ENCODE measurements at regions not wholly inside any gene's neighbourhood (a gene's known extent, or its start where the extent isn't known, plus 50 kb on each side); places are given as distances from the start of the nearest gene placed in this dataset.

DNA sequence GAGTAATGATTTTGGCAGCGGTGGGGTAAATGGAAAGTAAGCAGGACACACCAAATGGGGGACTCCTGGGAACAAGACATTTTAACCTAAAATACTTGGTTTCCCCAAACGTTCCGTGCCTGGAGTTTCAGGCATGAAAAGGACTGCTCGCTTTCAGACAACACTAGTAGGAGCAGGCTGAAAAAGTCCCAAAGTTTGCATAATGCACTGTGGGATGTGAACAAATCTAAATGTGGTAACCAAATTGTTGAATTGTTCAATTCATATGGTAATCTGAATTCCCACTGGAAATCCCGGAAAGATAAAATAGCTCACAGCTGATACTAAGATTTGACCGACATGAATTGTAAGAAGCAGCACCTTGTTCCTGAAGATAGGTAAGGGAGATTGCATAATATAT is 467.2 kb upstream of the ARGLU1 start:
- TF ChIP-seq GLIS3 (CRISPR knock-in tag; IDR thresholded peaks at IDR 0.05) (no peak), OSR1 (CRISPR knock-in tag; IDR thresholded peaks at IDR 0.05) (no peak), TOX (CRISPR knock-in tag; IDR thresholded peaks at IDR 0.05; ENCODE audit: borderline replicate concordance) (no peak), PPARA (CRISPR knock-in tag; IDR thresholded peaks at IDR 0.05; ENCODE audit: borderline replicate concordance) (no peak), SNAI2 (CRISPR knock-in tag; IDR thresholded peaks at IDR 0.05) (no peak), ZFP3 (CRISPR knock-in tag; IDR thresholded peaks at IDR 0.05) (no peak), CSDC2 (CRISPR knock-in tag; IDR thresholded peaks at IDR 0.05) (no peak), ZNF8 (CRISPR knock-in tag; IDR thresholded peaks at IDR 0.05) (no peak)
- TF ChIP-seq, protein P1, sequence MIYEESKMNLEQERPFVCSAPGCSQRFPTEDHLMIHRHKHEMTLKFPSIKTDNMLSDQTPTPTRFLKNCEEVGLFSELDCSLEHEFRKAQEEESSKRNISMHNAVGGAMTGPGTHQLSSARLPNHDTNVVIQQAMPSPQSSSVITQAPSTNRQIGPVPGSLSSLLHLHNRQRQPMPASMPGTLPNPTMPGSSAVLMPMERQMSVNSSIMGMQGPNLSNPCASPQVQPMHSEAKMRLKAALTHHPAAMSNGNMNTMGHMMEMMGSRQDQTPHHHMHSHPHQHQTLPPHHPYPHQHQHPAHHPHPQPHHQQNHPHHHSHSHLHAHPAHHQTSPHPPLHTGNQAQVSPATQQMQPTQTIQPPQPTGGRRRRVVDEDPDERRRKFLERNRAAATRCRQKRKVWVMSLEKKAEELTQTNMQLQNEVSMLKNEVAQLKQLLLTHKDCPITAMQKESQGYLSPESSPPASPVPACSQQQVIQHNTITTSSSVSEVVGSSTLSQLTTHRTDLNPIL (CRISPR knock-in tag; IDR thresholded peaks at IDR 0.05; ENCODE audit: low read depth) = no peak
- TF ChIP-seq, protein P2, sequence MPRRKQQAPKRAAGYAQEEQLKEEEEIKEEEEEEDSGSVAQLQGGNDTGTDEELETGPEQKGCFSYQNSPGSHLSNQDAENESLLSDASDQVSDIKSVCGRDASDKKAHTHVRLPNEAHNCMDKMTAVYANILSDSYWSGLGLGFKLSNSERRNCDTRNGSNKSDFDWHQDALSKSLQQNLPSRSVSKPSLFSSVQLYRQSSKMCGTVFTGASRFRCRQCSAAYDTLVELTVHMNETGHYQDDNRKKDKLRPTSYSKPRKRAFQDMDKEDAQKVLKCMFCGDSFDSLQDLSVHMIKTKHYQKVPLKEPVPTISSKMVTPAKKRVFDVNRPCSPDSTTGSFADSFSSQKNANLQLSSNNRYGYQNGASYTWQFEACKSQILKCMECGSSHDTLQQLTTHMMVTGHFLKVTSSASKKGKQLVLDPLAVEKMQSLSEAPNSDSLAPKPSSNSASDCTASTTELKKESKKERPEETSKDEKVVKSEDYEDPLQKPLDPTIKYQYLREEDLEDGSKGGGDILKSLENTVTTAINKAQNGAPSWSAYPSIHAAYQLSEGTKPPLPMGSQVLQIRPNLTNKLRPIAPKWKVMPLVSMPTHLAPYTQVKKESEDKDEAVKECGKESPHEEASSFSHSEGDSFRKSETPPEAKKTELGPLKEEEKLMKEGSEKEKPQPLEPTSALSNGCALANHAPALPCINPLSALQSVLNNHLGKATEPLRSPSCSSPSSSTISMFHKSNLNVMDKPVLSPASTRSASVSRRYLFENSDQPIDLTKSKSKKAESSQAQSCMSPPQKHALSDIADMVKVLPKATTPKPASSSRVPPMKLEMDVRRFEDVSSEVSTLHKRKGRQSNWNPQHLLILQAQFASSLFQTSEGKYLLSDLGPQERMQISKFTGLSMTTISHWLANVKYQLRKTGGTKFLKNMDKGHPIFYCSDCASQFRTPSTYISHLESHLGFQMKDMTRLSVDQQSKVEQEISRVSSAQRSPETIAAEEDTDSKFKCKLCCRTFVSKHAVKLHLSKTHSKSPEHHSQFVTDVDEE (CRISPR knock-in tag; IDR thresholded peaks at IDR 0.05) = no peak
- ATAC-seq = no peak

DNA sequence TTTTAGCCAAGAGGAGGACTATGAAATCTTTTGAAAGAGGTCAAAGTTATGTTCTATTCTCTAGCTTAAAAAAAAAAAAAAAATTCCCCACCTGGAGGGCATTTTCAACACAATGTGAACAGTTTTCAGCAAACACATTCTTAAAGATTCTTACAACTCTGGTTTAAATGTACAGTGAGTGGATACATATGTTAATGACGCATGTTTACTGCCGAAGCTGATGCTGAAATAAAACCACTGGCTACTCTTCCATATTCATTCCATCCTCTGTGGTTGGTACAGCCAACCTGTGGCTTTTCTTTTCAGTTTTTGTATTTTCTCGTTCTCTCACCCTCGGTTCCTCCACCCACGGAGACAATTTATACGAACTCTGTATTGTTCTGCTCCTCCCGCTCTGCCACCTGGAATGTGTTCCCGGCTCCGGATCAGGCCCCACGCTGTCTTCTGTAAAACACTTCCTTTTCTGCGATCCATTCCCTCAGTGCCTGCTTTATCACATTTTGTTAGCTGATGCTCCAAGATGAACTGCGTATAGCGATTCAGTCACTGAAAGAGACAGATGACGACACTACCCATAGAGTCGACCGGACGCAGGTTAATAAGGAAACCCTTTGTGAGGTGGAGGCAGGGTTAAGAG is 466.4 kb upstream of the ARGLU1 start:
- no peak for TF ChIP-seq ZNF565 (CRISPR knock-in tag; conservative IDR thresholded peaks at IDR 0.05; ENCODE audit: low read depth)
- TF ChIP-seq ISL1 (CRISPR knock-in tag; IDR thresholded peaks at IDR 0.05) = no peak
- no peak for TF ChIP-seq GLIS3 (CRISPR knock-in tag; IDR thresholded peaks at IDR 0.05)
- no peak for TF ChIP-seq CSDC2 (CRISPR knock-in tag; IDR thresholded peaks at IDR 0.05)
- no peak for TF ChIP-seq RARB (CRISPR knock-in tag; IDR thresholded peaks at IDR 0.05)
- TF ChIP-seq, protein P1 (CRISPR knock-in tag; IDR thresholded peaks at IDR 0.05; ENCODE audit: low read depth) = no peak
- TF ChIP-seq SNAI2 (CRISPR knock-in tag; IDR thresholded peaks at IDR 0.05) = no peak
- TF ChIP-seq, protein P3, sequence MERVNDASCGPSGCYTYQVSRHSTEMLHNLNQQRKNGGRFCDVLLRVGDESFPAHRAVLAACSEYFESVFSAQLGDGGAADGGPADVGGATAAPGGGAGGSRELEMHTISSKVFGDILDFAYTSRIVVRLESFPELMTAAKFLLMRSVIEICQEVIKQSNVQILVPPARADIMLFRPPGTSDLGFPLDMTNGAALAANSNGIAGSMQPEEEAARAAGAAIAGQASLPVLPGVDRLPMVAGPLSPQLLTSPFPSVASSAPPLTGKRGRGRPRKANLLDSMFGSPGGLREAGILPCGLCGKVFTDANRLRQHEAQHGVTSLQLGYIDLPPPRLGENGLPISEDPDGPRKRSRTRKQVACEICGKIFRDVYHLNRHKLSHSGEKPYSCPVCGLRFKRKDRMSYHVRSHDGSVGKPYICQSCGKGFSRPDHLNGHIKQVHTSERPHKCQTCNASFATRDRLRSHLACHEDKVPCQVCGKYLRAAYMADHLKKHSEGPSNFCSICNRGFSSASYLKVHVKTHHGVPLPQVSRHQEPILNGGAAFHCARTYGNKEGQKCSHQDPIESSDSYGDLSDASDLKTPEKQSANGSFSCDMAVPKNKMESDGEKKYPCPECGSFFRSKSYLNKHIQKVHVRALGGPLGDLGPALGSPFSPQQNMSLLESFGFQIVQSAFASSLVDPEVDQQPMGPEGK (CRISPR knock-in tag; IDR thresholded peaks at IDR 0.05; ENCODE audit: borderline replicate concordance) = no peak
- TF ChIP-seq ESRRG (CRISPR knock-in tag; IDR thresholded peaks at IDR 0.05) = no peak
- no peak for TF ChIP-seq TOX (CRISPR knock-in tag; IDR thresholded peaks at IDR 0.05; ENCODE audit: borderline replicate concordance)
- no peak for TF ChIP-seq ZFP3 (CRISPR knock-in tag; IDR thresholded peaks at IDR 0.05)
- no peak for ATAC-seq

DNA sequence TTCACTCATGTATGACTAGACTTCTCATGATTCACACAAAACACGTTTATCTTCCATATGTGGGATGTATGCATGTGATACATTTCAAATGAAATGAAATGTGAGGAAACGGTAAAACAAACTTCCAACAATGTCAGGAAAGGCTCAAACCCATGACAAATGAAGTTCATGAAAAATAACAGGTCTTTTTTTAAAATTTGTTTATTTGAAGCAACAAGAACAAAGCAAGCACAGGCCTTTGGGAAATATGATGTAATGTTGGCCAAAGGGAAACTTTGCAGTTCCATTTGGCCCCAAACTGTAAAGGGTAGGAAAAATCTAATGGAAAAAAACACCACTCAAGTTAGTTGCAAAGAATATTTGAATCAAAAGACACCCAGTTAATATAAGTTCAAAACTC is 463.8 kb upstream of the ARGLU1 start:
- ATAC-seq = no peak

DNA sequence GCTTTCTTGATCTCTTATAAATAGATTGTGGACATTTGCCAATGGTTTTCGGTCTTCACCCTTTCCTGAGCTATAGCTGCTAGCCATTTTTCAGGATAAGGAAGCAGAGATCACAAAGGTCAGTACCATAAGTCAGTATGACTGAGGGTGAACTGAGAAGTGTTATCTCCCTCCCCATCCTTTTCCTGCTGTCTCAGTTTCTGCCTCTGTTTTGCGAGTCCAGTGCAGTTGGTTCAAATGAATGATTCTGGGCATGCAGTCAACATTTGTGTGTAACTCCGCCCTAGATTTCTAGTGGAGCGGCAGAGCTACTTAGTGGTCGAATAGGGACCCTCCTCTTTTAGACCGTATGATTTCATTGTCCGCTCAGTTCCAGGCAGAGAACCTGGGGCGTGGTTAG is 460.8 kb upstream of the ARGLU1 start:
- TF ChIP-seq ESRRG (CRISPR knock-in tag; IDR thresholded peaks at IDR 0.05) (no peak), ZFP3 (CRISPR knock-in tag; IDR thresholded peaks at IDR 0.05) (no peak), ZNF8 (CRISPR knock-in tag; IDR thresholded peaks at IDR 0.05) (no peak), OSR1 (CRISPR knock-in tag; IDR thresholded peaks at IDR 0.05) (no peak), CSDC2 (CRISPR knock-in tag; IDR thresholded peaks at IDR 0.05) (no peak), ARNTL (CRISPR knock-in tag; IDR thresholded peaks at IDR 0.05; ENCODE audit: borderline replicate concordance, low read depth) (no peak)
- no peak for ATAC-seq

More for the DNA sequence above, 463.8 kb upstream of the ARGLU1 start:
- TF ChIP-seq OSR1 (CRISPR knock-in tag; IDR thresholded peaks at IDR 0.05) = no peak
- TF ChIP-seq ZFP3 (CRISPR knock-in tag; IDR thresholded peaks at IDR 0.05) = no peak

DNA sequence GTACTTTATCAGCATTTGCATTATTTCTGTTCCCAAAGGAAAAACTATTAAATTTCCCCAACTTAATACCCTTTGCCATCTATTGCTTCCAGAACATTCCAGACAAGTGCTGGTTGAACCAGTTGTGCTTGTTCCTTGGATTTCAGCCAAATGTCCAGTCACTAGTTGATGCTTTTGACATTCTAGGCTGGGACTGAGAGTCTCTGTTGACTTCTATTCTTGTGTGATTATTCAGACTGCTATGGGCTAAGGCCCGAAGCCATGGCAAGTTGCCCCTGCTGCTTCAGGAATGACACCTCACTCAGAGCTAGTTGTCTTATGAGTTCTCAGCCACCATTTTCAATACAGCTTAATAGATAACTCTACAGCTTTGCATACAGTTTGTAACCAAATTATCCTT is 458.1 kb upstream of the ARGLU1 start:
- no peak for ATAC-seq
- TF ChIP-seq ZNF565 (CRISPR knock-in tag; conservative IDR thresholded peaks at IDR 0.05; ENCODE audit: low read depth) = no peak
- no peak for TF ChIP-seq ISL1 (CRISPR knock-in tag; IDR thresholded peaks at IDR 0.05)
- TF ChIP-seq ESRRG (CRISPR knock-in tag; IDR thresholded peaks at IDR 0.05) = no peak
- no peak for TF ChIP-seq CSDC2 (CRISPR knock-in tag; IDR thresholded peaks at IDR 0.05)
- TF ChIP-seq BACH2 (CRISPR knock-in tag; IDR thresholded peaks at IDR 0.05; ENCODE audit: borderline replicate concordance) = no peak
- no peak for TF ChIP-seq ARNTL (CRISPR knock-in tag; IDR thresholded peaks at IDR 0.05; ENCODE audit: borderline replicate concordance, low read depth)
- TF ChIP-seq PPARA (CRISPR knock-in tag; IDR thresholded peaks at IDR 0.05; ENCODE audit: borderline replicate concordance) = no peak
- TF ChIP-seq, protein P2 (CRISPR knock-in tag; IDR thresholded peaks at IDR 0.05) = no peak
- TF ChIP-seq SNAI2 (CRISPR knock-in tag; IDR thresholded peaks at IDR 0.05) = no peak
- TF ChIP-seq, protein P4, sequence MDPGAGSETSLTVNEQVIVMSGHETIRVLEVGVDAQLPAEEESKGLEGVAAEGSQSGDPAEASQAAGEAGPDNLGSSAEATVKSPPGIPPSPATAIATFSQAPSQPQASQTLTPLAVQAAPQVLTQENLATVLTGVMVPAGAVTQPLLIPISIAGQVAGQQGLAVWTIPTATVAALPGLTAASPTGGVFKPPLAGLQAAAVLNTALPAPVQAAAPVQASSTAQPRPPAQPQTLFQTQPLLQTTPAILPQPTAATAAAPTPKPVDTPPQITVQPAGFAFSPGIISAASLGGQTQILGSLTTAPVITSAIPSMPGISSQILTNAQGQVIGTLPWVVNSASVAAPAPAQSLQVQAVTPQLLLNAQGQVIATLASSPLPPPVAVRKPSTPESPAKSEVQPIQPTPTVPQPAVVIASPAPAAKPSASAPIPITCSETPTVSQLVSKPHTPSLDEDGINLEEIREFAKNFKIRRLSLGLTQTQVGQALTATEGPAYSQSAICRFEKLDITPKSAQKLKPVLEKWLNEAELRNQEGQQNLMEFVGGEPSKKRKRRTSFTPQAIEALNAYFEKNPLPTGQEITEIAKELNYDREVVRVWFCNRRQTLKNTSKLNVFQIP (CRISPR knock-in tag; IDR thresholded peaks at IDR 0.05; ENCODE audit: borderline replicate concordance, low read depth) = no peak
- TF ChIP-seq RARB (CRISPR knock-in tag; IDR thresholded peaks at IDR 0.05) = no peak
